Ovary (tissue), 7 donors: ENCODE measurements at regions not wholly inside any gene's neighbourhood (a gene's known extent, or its start where the extent isn't known, plus 50 kb on each side); places are given as distances from the start of the nearest gene placed in this dataset.

Experiments used
- DNase-seq, 5 donors: peaks; one replicate each; pipeline ENCODE4 v3.0.0-alpha.2; 2019 to 2020
- H3K27ac ChIP-seq, 2 donors: fragments of 200-600 bp; one replicate each; pipeline versions ENCODE4 v1.5.1 to v1.8.0; 2019 to 2022
- H3K27me3 ChIP-seq: fragments of 200-600 bp; one replicate; pipeline ENCODE4 v1.8.0; 2022
- H3K36me3 ChIP-seq: fragments of 200-600 bp; sonication (generic); one replicate; pipeline ENCODE4 v1.5.1; 2019
- H3K4me1 ChIP-seq: one replicate; pipeline ENCODE4 v1.8.1; 2013; ENCODE audit warnings: mild to moderate bottlenecking, moderate library complexity; ENCODE audit not compliant: insufficient read depth
- H3K4me3 ChIP-seq: fragments of 200-600 bp; sonication (generic); one replicate; pipeline ENCODE4 v1.5.1; 2017
- H3K9me3 ChIP-seq, 2 donors: fragments of 200-600 bp in 1 of 2; sonication (generic) in 1 of 2; one replicate each; pipeline versions ENCODE4 v1.5.1 to v1.8.1; 2013 to 2019; ENCODE audit warnings: mild to moderate bottlenecking in 1 of 2, moderate library complexity in 1 of 2
- CTCF ChIP-seq, 3 donors: fragments of 450-650 bp in 2 of 3; fragments of 200-600 bp in 1 of 3; IDR thresholded peaks; one replicate each; pipeline versions ENCODE4 v1.5.1 to v1.8.0; 2016 to 2022; ENCODE audit warnings: antibody characterized with exemption in 3 of 3, mild to moderate bottlenecking in 1 of 3
- EP300 ChIP-seq: sonication (generic); formaldehyde crosslinking; IDR thresholded peaks from one replicate; pipeline ENCODE4 v1.6.1; 2017; ENCODE audit warnings: antibody characterized with exemption
- POLR2A ChIP-seq: fragments of 450-650 bp; IDR thresholded peaks from one replicate; pipeline ENCODE4 v1.6.1; 2017; ENCODE audit warnings: antibody characterized with exemption, mild to moderate bottlenecking, moderate library complexity
- WGBS, 3 donors: extraction: QIAGEN DNeasy Blood & Tissue Kit in 1 of 3; methylation state at CpG; one replicate each; pipeline versions ENCODE4 v1.1.5 to v1.1.7; 2013 to 2017; 5-methylcytosine and 5-hydroxymethylcytosine counted together
- intact Hi-C, 4 donors: fragments of 100-400 bp; cut with DNase I; formaldehyde crosslinking; loops; one replicate each; pipeline versions ENCODE4 v1.11.0 to v1.15.1; 2022 to 2023
- donor health status: DM: no; HTN: no; CAD: no; lungs with moderate emphysema.
- donor health status: DM: no; HTN: no; CAD: no.
- donor health status: Bipolar disorder and iron deficiency.
- donor health status: DM: no; HTN: no; CAD: no.
- donor health status: DM: yes; HTN: yes; CAD: no.

GRCh38 chr16:26382586-26382985, 684.1 kb upstream of the C16orf82 start:
- intact Hi-C loops: no loop called here
- H3K27me3 ChIP-seq: no peaks in the 10 kb centered on the region

GRCh38 chr16:26386096-26386495, 680.6 kb upstream of the C16orf82 start:
- WGBS, 3 donors: 40 to 57% (median 57%) methylated on average over 3 of the region's 3 CpGs
- TF ChIP-seq CTCF (IDR thresholded peaks at IDR 0.05) (no peak), POLR2A (no peak), EP300 (no peak)
- Histone ChIP-seq H3K36me3 (no peaks in the 10 kb centered on the region), H3K27ac (no peak overlapping the region), H3K4me1 (no peaks in the 10 kb centered on the region), H3K4me3 (no peak overlapping the region), H3K9me3 (no peaks in the 10 kb centered on the region), H3K27me3 (no peaks in the 10 kb centered on the region)
- intact Hi-C loops: no loop called here
- DNase-seq: no peak

More at GRCh38 chr16:26382586-26382985, 684.1 kb upstream of the C16orf82 start:
- H3K36me3 ChIP-seq: no peaks in the 10 kb centered on the region
- no peak overlapping the region for H3K4me3 ChIP-seq
- TF ChIP-seq POLR2A (no peak), EP300 (no peak), CTCF (IDR thresholded peaks at IDR 0.05) (no peak)
- no peak overlapping the region for H3K27ac ChIP-seq
- no peaks in the 10 kb centered on the region for H3K9me3 ChIP-seq
- no peaks in the 10 kb centered on the region for H3K4me1 ChIP-seq
- DNase-seq: no peak
- WGBS, 3 donors: 46 to 55% (median 50%) methylated on average over 2 of the region's 2 CpGs

DNA sequence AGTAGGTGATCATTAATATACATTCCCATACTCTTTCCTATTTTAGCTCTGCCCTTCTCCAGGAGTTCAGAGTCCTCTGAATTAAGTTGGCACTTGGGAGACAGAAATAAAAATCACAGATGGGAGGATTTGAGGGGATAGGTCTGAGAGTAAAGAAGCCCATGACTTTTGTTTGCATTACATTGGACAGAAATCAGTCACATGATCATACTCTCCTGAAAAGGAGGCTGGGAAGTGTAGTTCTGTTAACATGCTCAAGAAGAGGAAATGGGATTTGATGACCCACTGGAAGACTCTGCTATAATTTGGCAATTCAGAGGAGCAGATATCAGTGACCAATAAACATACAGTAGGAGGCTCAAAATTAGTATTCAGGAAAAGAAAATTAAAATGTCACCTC, 674.9 kb upstream of the C16orf82 start:
- H3K4me3 ChIP-seq: no peak overlapping the region
- no peaks in the 10 kb centered on the region for H3K4me1 ChIP-seq
- TF ChIP-seq POLR2A (no peak), CTCF (IDR thresholded peaks at IDR 0.05) (no peak), EP300 (no peak)
- no peaks in the 10 kb centered on the region for H3K36me3 ChIP-seq
- no peak overlapping the region for H3K27ac ChIP-seq
- no peak for DNase-seq
- H3K27me3 ChIP-seq: no peaks in the 10 kb centered on the region
- no peaks in the 10 kb centered on the region for H3K9me3 ChIP-seq
- intact Hi-C loops: no loop called here

DNA sequence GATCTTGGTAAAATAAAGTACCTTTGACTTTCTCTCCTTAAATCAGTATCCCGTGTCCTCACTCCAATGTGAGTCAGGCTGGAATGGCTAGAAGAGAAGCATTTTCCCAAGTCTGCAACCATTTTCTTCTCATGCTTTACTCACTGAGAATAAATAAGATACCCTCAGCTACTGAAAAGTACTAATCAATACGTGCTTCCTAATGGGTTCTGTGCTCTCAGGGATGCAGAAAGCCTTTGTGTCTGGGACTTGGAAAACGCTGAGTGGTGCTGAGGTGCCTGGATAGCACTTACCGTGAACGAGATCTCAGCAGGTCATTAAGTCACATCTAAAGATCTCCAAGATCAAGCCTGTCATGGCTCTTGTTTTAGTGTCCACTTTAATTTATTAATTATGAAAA, 672.3 kb upstream of the C16orf82 start:
- DNase-seq: no peak
- Histone ChIP-seq H3K4me1 (no peaks in the 10 kb centered on the region), H3K27me3 (no peaks in the 10 kb centered on the region), H3K36me3 (no peaks in the 10 kb centered on the region), H3K4me3 (no peak overlapping the region), H3K27ac (no peak overlapping the region), H3K9me3 (no peaks in the 10 kb centered on the region)
- WGBS, 3 donors: 54 to 73% (median 54%) methylated on average over 5 of the region's 5 CpGs
- intact Hi-C loops: no loop called here
- TF ChIP-seq CTCF (IDR thresholded peaks at IDR 0.05) (no peak), EP300 (no peak), POLR2A (no peak)

DNA sequence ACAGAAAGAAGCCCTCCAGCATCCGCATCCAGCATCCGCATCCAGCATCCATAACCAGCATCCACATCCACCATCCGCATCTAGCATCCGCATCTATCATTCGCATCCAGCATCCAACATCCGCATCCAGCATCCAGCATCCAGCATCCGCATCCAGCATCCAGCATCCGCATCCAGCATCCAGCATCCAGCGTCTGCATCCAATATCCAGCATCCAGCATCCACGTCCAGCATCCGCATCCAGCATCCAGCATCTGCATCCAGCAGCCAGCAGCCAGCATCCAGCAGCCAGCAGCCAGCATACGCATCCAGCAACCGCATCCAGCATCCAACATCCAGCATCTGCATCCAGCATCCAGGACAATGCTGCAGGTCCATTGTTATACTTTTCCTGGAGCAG, 671.0 kb upstream of the C16orf82 start:
- H3K4me3 ChIP-seq: no peak overlapping the region
- H3K27ac ChIP-seq: no peak overlapping the region
- intact Hi-C loops: no loop called here
- H3K9me3 ChIP-seq: no peaks in the 10 kb centered on the region
- no peaks in the 10 kb centered on the region for H3K36me3 ChIP-seq
- WGBS, 3 donors: 83 to 92% (median 86%) methylated on average over 13 of the region's 13 CpGs
- no peak for DNase-seq
- no peaks in the 10 kb centered on the region for H3K27me3 ChIP-seq
- H3K4me1 ChIP-seq: no peaks in the 10 kb centered on the region
- no peak for TF ChIP-seq CTCF (IDR thresholded peaks at IDR 0.05)
- no peak for TF ChIP-seq POLR2A
- no peak for TF ChIP-seq EP300
